GM12874 (cell line): ENCODE measurements at regions not wholly inside any gene's neighbourhood (a gene's known extent, or its start where the extent isn't known, plus 50 kb on each side); places are given as distances from the start of the nearest gene placed in this dataset.
A peak's percentile ranks its signal among the peaks of the same experiment; 100 is the strongest.

Experiments used
- TF ChIP-seq, protein P1 (sequence below): IDR thresholded peaks from 2 replicates; pipeline ENCODE4 v1.5.1; 2011; ENCODE audit warnings: low read depth, mild to moderate bottlenecking, control low read depth, low read length, moderate library complexity; ENCODE audit not compliant: insufficient read depth

DNA sequence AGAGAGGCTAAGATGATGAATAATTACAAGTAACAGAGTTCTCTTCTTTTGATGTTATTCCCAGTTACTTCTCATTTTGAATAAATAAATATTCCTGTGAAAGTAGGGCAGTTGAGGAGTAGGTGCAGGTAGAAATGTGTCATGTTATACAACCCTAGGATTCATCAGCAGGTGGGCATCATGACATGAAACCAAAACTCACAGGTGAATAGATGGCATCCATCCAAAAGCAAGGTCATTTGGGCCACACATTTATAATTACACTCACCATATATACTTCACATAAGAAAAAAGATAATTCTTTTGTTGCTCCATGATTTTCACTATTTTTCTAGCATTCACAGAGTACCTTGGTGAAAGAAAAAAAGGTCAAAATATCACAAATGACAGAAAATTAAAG, 273.6 kb downstream of the ZBBX start:
- TF ChIP-seq, protein P1, sequence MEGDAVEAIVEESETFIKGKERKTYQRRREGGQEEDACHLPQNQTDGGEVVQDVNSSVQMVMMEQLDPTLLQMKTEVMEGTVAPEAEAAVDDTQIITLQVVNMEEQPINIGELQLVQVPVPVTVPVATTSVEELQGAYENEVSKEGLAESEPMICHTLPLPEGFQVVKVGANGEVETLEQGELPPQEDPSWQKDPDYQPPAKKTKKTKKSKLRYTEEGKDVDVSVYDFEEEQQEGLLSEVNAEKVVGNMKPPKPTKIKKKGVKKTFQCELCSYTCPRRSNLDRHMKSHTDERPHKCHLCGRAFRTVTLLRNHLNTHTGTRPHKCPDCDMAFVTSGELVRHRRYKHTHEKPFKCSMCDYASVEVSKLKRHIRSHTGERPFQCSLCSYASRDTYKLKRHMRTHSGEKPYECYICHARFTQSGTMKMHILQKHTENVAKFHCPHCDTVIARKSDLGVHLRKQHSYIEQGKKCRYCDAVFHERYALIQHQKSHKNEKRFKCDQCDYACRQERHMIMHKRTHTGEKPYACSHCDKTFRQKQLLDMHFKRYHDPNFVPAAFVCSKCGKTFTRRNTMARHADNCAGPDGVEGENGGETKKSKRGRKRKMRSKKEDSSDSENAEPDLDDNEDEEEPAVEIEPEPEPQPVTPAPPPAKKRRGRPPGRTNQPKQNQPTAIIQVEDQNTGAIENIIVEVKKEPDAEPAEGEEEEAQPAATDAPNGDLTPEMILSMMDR, result no peak

DNA sequence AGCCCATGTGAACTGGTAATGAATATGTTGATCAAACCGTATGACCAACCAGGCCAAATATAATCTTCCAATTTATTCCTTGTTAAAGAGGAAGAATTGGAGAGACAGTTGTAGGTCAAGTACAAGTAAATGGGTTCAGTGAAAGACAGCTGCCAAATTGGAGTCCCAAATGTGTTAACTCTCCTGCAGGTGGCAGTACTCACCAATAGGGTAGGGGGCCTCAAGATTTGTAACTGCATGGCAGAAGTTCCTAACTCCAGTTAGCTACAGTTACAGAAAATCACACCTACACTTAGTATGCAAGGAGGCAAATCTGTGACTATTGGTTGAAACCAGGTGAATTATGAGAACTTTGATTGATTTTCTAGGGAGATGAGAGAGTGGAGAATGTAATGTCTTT, 278.0 kb downstream of the ZBBX start:
- TF ChIP-seq, protein P1, result peak; percentile 34; the same call in 1 of the 2 replicates

DNA sequence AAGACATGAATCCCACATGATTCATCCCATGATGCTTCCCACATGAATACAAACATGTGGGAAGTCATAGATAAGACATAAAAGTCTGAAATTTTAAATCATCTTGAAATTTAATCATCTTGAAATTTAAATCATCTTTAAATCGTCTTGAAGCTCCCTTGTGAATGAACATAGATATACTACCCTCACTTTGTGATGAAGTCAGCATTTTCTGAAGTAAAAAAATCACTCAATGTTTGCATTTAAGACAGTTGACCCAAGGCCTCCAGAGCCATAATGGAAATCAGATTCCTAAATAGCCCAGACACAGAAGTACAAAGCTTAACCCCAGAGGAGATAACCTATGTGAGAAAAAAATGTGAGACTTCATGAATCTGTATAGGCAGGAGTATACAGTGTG, 279.4 kb downstream of the ZBBX start:
- TF ChIP-seq, protein P1, result no peak

DNA sequence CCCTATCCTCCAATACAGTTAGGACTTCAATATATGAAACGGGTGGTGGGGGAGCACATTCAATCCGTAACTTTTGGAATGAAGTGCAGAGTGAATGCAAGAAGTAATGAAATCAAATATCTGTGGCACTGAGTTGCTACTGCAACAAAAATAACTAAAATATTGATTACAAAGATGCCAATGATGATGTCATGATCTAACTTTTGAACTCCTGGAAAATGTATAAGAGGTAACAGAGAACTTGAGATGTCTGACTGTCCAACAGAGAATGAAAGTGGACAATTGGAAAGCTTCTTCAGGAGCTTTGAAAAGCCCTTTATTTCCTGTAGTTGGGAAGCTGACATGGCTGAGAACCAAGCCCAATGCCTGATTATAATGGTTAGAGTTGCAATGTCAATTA, 279.9 kb downstream of the ZBBX start:
- TF ChIP-seq, protein P1, result no peak

DNA sequence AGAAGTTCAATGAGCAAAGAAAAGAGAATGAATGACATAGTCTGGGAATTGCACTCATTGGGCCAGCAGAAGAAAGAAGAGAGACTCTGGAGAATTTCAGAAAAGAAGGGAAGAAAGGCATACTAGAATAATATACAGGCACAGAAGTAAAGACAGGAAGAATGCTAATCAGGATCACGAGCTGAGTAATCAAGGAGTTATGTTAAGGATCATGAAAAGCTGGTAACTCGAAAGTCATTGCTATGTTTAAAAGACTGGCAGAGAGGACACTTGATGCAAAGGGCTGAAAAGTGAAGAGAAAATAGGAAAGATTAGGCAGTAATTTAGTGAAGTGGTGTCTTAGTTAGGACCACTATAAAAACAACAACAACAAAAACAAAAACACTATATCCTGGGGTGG, 284.1 kb downstream of the ZBBX start:
- TF ChIP-seq, protein P1, result no peak

DNA sequence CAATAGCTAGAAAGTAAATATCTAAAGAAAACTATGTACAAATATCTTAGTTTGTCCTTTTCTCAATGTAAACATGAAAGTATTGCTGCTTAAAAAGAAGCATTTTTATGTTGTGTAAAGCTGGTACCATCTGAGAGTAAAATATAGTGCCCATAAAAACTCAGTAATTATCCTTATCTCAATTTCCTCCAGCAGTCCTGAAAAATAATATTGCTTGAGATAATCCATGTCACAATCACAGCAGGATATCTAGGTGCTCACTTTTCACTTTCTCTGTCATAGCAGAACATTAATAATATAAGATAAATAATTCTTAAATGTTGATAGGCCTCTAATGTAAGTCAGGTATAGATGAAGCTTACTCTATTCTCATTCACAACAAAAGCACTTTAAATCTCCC, 285.5 kb downstream of the ZBBX start:
- TF ChIP-seq, protein P1, result no peak

DNA sequence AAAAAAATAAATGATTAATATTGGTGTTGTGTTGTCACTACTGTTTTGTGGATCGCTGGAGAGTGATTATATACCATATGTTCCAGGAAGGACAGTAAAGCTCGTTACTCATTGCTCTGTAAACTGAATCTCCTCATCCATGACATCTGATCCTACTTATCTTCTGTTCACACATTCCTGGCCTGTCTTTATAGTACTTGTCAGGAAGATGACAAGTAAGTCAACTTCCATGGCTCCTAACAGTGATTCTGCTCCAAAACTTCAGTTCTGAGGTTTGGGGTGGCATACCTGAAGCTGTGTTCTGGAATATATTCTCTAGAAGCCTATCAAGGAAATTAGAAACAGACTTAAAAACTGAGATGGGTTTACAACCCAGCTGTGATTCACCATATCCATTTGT, 288.9 kb downstream of the ZBBX start:
- TF ChIP-seq, protein P1, result no peak

DNA sequence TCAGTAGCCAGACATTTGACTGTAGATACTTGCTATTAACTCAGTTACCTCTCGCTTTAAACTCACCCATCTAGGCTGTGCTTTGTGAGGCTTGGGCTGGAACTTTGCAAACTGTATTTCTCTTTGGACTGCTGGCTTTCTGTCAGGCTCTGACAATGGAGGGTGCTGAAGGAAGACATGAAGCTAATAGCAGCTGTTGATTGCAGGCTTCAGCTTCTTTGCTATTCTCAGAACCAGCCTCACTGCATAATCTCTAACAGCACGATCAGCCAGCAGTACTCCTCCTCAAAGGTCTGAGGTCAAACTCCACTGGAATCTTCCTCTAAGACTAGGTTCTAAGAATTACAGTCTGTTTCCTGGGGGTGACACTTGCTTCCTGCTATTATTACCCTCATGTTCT, 295.6 kb downstream of the ZBBX start:
- TF ChIP-seq, protein P1, result no peak
